ENCODE measurements at regions not wholly inside any gene's neighbourhood (a gene's known extent, or its start where the extent isn't known, plus 50 kb on each side); places are given as distances from the start of the nearest gene placed in this dataset.

- intact Hi-C loops (cut with micrococcal nuclease): no loop called here
- ChIA-PET CTCF (no interaction called here), POLR2A (no interaction called here)
- H3K4me1 Mint-ChIP-seq: no peaks in the 10 kb centered on the region
- no peak for ATAC-seq
- Histone ChIP-seq H3K4me1 (ENCODE audit: control insufficient read depth in 2 of 2, insufficient read depth in 2 of 2, low read length in 2 of 2) (no peaks in the 10 kb centered on the region), H3K27me3 (ENCODE audit: control insufficient read depth in 2 of 2, insufficient read depth in 2 of 2, low read length in 2 of 2) (no peaks in the 10 kb centered on the region), H3K4me3 (ENCODE audit: low read length) (no peak overlapping the region), H3K27ac (ENCODE audit: low read depth, low read length) (no peak overlapping the region), H3K36me3 (ENCODE audit: control insufficient read depth in 2 of 3, insufficient read depth in 3 of 3, low read length in 3 of 3) (no peaks in the 10 kb centered on the region), H3K9me3 (ENCODE audit: control insufficient read depth in 2 of 3, low read length in 3 of 3) (peaks cover 0 to 3% (median 0%) of the 10 kb centered on the region in 3 experiments)
- peaks cover 0 to 34% (median 23%) of the 10 kb centered on the region in 5 donors for H3K27me3 Mint-ChIP-seq
- no peak overlapping the region for H3K27ac Mint-ChIP-seq
- no peaks in the 10 kb centered on the region for H3K36me3 Mint-ChIP-seq
- no peak overlapping the region for H3K4me3 Mint-ChIP-seq
- no peak for DNase-seq
- peaks cover 1 to 22% (median 9%) of the 10 kb centered on the region in 11 donors for H3K9me3 Mint-ChIP-seq
These were observed 616.6 kb downstream of the IRS1 start for GRCh38 chr2:226183033-226183432.

GRCh38 chr2:226181909-226182308, 617.7 kb downstream of the IRS1 start:
- Histone ChIP-seq H3K27ac (ENCODE audit: low read depth, low read length) (no peak overlapping the region), H3K27me3 (ENCODE audit: control insufficient read depth in 2 of 2, insufficient read depth in 2 of 2, low read length in 2 of 2) (no peaks in the 10 kb centered on the region), H3K9me3 (ENCODE audit: control insufficient read depth in 2 of 3, low read length in 3 of 3) (peaks cover 0 to 3% (median 0%) of the 10 kb centered on the region in 3 experiments), H3K4me1 (ENCODE audit: control insufficient read depth in 2 of 2, insufficient read depth in 2 of 2, low read length in 2 of 2) (no peaks in the 10 kb centered on the region), H3K4me3 (ENCODE audit: low read length) (no peak overlapping the region), H3K36me3 (ENCODE audit: control insufficient read depth in 2 of 3, insufficient read depth in 3 of 3, low read length in 3 of 3) (no peaks in the 10 kb centered on the region)
- ChIA-PET CTCF (no interaction called here), POLR2A (no interaction called here)
- no peaks in the 10 kb centered on the region for H3K4me1 Mint-ChIP-seq
- intact Hi-C loops (cut with micrococcal nuclease): no loop called here
- H3K4me3 Mint-ChIP-seq: no peak overlapping the region
- DNase-seq: no peak
- ATAC-seq: no peak
- H3K27ac Mint-ChIP-seq: no peak overlapping the region
- H3K9me3 Mint-ChIP-seq: peaks cover 2 to 34% (median 10%) of the 10 kb centered on the region in 11 donors
- H3K27me3 Mint-ChIP-seq: peaks cover 0 to 34% (median 23%) of the 10 kb centered on the region in 5 donors
- no peaks in the 10 kb centered on the region for H3K36me3 Mint-ChIP-seq

GRCh38 chr2:226180281-226180884, 619.2 kb downstream of the IRS1 start:
- H3K27ac Mint-ChIP-seq: no peak overlapping the region
- peaks cover 2 to 43% (median 16%) of the 10 kb centered on the region in 11 donors for H3K9me3 Mint-ChIP-seq
- CTCF ChIA-PET: no interaction called here

GRCh38 chr2:226179010-226179409, 620.6 kb downstream of the IRS1 start:
- Histone ChIP-seq H3K4me3 (ENCODE audit: low read length) (no peak overlapping the region), H3K9me3 (ENCODE audit: control insufficient read depth in 2 of 3, low read length in 3 of 3) (peaks cover 0 to 6% (median 0%) of the 10 kb centered on the region in 3 experiments), H3K36me3 (ENCODE audit: control insufficient read depth in 2 of 3, insufficient read depth in 3 of 3, low read length in 3 of 3) (no peaks in the 10 kb centered on the region), H3K27me3 (ENCODE audit: control insufficient read depth in 2 of 2, insufficient read depth in 2 of 2, low read length in 2 of 2) (no peaks in the 10 kb centered on the region), H3K4me1 (ENCODE audit: control insufficient read depth in 2 of 2, insufficient read depth in 2 of 2, low read length in 2 of 2) (no peaks in the 10 kb centered on the region), H3K27ac (ENCODE audit: low read depth, low read length) (no peak overlapping the region)
- H3K4me3 Mint-ChIP-seq: no peak overlapping the region
- intact Hi-C loops (cut with micrococcal nuclease): no loop called here
- H3K4me1 Mint-ChIP-seq: no peaks in the 10 kb centered on the region
- peaks cover 0 to 35% (median 19%) of the 10 kb centered on the region in 5 donors for H3K27me3 Mint-ChIP-seq
- CTCF ChIA-PET: no interaction called here
- no peak for ATAC-seq
- no peaks in the 10 kb centered on the region for H3K36me3 Mint-ChIP-seq
- H3K27ac Mint-ChIP-seq: peak overlapping the region in 1 of 9 donors; percentile 6
- POLR2A ChIA-PET: no interaction called here
- no peak for DNase-seq
- H3K9me3 Mint-ChIP-seq: peaks cover 2 to 43% (median 16%) of the 10 kb centered on the region in 11 donors

More at GRCh38 chr2:226180281-226180884, 619.2 kb downstream of the IRS1 start:
- POLR2A ChIA-PET: no interaction called here
- Histone ChIP-seq H3K4me1 (ENCODE audit: control insufficient read depth in 2 of 2, insufficient read depth in 2 of 2, low read length in 2 of 2) (no peaks in the 10 kb centered on the region), H3K4me3 (ENCODE audit: low read length) (no peak overlapping the region), H3K27ac (ENCODE audit: low read depth, low read length) (no peak overlapping the region), H3K36me3 (ENCODE audit: control insufficient read depth in 2 of 3, insufficient read depth in 3 of 3, low read length in 3 of 3) (no peaks in the 10 kb centered on the region), H3K27me3 (ENCODE audit: control insufficient read depth in 2 of 2, insufficient read depth in 2 of 2, low read length in 2 of 2) (no peaks in the 10 kb centered on the region), H3K9me3 (ENCODE audit: control insufficient read depth in 2 of 3, low read length in 3 of 3) (peaks cover 0 to 6% (median 0%) of the 10 kb centered on the region in 3 experiments)
- intact Hi-C loops (cut with micrococcal nuclease): no loop called here
- Mint-ChIP-seq H3K36me3 (no peaks in the 10 kb centered on the region), H3K4me3 (no peak overlapping the region), H3K4me1 (no peaks in the 10 kb centered on the region), H3K27me3 (peaks cover 0 to 38% (median 27%) of the 10 kb centered on the region in 5 donors)
- ATAC-seq: no peak
- no peak for DNase-seq

- Mint-ChIP-seq H3K36me3 (no peaks in the 10 kb centered on the region), H3K27me3 (peaks cover 0 to 20% (median 5%) of the 10 kb centered on the region in 5 donors), H3K9me3 (peaks cover 2 to 43% (median 13%) of the 10 kb centered on the region in 11 donors), H3K27ac (no peak overlapping the region), H3K4me1 (no peaks in the 10 kb centered on the region), H3K4me3 (no peak overlapping the region)
- intact Hi-C loops (cut with micrococcal nuclease): no loop called here
- POLR2A ChIA-PET: no interaction called here
- H3K4me3 ChIP-seq (ENCODE audit: low read length): no peak overlapping the region
- no peak for DNase-seq
- ATAC-seq: no peak
- CTCF ChIA-PET: no interaction called here
- peaks cover 0 to 6% (median 0%) of the 10 kb centered on the region in 3 experiments for H3K9me3 ChIP-seq (ENCODE audit: control insufficient read depth in 2 of 3, low read length in 3 of 3)
- H3K36me3 ChIP-seq (ENCODE audit: control insufficient read depth in 2 of 3, insufficient read depth in 3 of 3, low read length in 3 of 3): no peaks in the 10 kb centered on the region
- H3K4me1 ChIP-seq (ENCODE audit: control insufficient read depth in 2 of 2, insufficient read depth in 2 of 2, low read length in 2 of 2): no peaks in the 10 kb centered on the region
- no peaks in the 10 kb centered on the region for H3K27me3 ChIP-seq (ENCODE audit: control insufficient read depth in 2 of 2, insufficient read depth in 2 of 2, low read length in 2 of 2)
- H3K27ac ChIP-seq (ENCODE audit: low read depth, low read length): no peak overlapping the region
These were observed 623.2 kb downstream of the IRS1 start for GRCh38 chr2:226176283-226176984.

GRCh38 chr2:226174390-226174789, 625.2 kb downstream of the IRS1 start:
- H3K27me3 Mint-ChIP-seq: peaks cover 0 to 26% (median 5%) of the 10 kb centered on the region in 5 donors
- H3K4me1 ChIP-seq (ENCODE audit: control insufficient read depth in 2 of 2, insufficient read depth in 2 of 2, low read length in 2 of 2): no peaks in the 10 kb centered on the region
- CTCF ChIA-PET: no interaction called here
- H3K4me3 ChIP-seq (ENCODE audit: low read length): no peak overlapping the region
- POLR2A ChIA-PET: no interaction called here
- no peak for DNase-seq
- no peaks in the 10 kb centered on the region for H3K36me3 ChIP-seq (ENCODE audit: control insufficient read depth in 2 of 3, insufficient read depth in 3 of 3, low read length in 3 of 3)
- H3K27me3 ChIP-seq (ENCODE audit: control insufficient read depth in 2 of 2, insufficient read depth in 2 of 2, low read length in 2 of 2): no peaks in the 10 kb centered on the region
- no peaks in the 10 kb centered on the region for H3K36me3 Mint-ChIP-seq
- intact Hi-C loops (cut with micrococcal nuclease): no loop called here
- H3K27ac ChIP-seq (ENCODE audit: low read depth, low read length): no peak overlapping the region
- peaks cover 0 to 6% (median 0%) of the 10 kb centered on the region in 3 experiments for H3K9me3 ChIP-seq (ENCODE audit: control insufficient read depth in 2 of 3, low read length in 3 of 3)
- no peak overlapping the region for H3K27ac Mint-ChIP-seq
- no peak overlapping the region for H3K4me3 Mint-ChIP-seq
- peaks cover 2 to 34% (median 13%) of the 10 kb centered on the region in 11 donors for H3K9me3 Mint-ChIP-seq
- no peak for ATAC-seq
- H3K4me1 Mint-ChIP-seq: no peaks in the 10 kb centered on the region

- ATAC-seq (no peak), DNase-seq (no peak)
- Mint-ChIP-seq H3K9me3 (peaks cover 0 to 19% (median 6%) of the 10 kb centered on the region in 11 donors), H3K27me3 (peaks cover 0 to 26% (median 5%) of the 10 kb centered on the region in 5 donors), H3K4me3 (no peak overlapping the region), H3K36me3 (no peaks in the 10 kb centered on the region), H3K4me1 (no peaks in the 10 kb centered on the region), H3K27ac (no peak overlapping the region)
- Histone ChIP-seq H3K27me3 (ENCODE audit: control insufficient read depth in 2 of 2, insufficient read depth in 2 of 2, low read length in 2 of 2) (no peaks in the 10 kb centered on the region), H3K9me3 (ENCODE audit: control insufficient read depth in 2 of 3, low read length in 3 of 3) (peaks cover 0 to 3% (median 0%) of the 10 kb centered on the region in 3 experiments), H3K4me1 (ENCODE audit: control insufficient read depth in 2 of 2, insufficient read depth in 2 of 2, low read length in 2 of 2) (no peaks in the 10 kb centered on the region), H3K4me3 (ENCODE audit: low read length) (no peak overlapping the region), H3K36me3 (ENCODE audit: control insufficient read depth in 2 of 3, insufficient read depth in 3 of 3, low read length in 3 of 3) (no peaks in the 10 kb centered on the region), H3K27ac (ENCODE audit: low read depth, low read length) (no peak overlapping the region)
- intact Hi-C loops (cut with micrococcal nuclease): no loop called here
- ChIA-PET POLR2A (no interaction called here), CTCF (interaction anchor here (0.7 kb wide), 1 partner anchor 630 kb away, joined by 3 read pairs; no protein-coding TSS in a partner anchor)
These were observed 626.7 kb downstream of the IRS1 start for GRCh38 chr2:226172939-226173338.

All from naive thymus-derived CD4-positive, alpha-beta T cell (primary cell).